ENCODE measurements at regions not wholly inside any gene's neighbourhood (a gene's known extent, or its start where the extent isn't known, plus 50 kb on each side); places are given as distances from the start of the nearest gene placed in this dataset.

- H3K4me3 Mint-ChIP-seq, result no peak overlapping the region
- H3K27me3 Mint-ChIP-seq, result peaks cover 9% of the 10 kb centered on the region
- no peaks in the 10 kb centered on the region for H3K36me3 Mint-ChIP-seq
- H3K9me3 Mint-ChIP-seq, result no peaks in the 10 kb centered on the region
- no peak for ATAC-seq
- no peak overlapping the region for H3K27ac Mint-ChIP-seq
- H3K4me1 Mint-ChIP-seq, result no peaks in the 10 kb centered on the region
Observed at GRCh38 chr13:106905380-106906162, 337.6 kb upstream of the ARGLU1 start.

GRCh38 chr13:106899442-106899841, 331.5 kb upstream of the ARGLU1 start:
- no peak for ATAC-seq
- H3K27me3 Mint-ChIP-seq, result no peaks in the 10 kb centered on the region
- H3K4me3 Mint-ChIP-seq, result no peak overlapping the region
- no peak overlapping the region for H3K27ac Mint-ChIP-seq
- no peaks in the 10 kb centered on the region for H3K4me1 Mint-ChIP-seq
- H3K9me3 Mint-ChIP-seq, result no peaks in the 10 kb centered on the region
- no peaks in the 10 kb centered on the region for H3K36me3 Mint-ChIP-seq

DNA sequence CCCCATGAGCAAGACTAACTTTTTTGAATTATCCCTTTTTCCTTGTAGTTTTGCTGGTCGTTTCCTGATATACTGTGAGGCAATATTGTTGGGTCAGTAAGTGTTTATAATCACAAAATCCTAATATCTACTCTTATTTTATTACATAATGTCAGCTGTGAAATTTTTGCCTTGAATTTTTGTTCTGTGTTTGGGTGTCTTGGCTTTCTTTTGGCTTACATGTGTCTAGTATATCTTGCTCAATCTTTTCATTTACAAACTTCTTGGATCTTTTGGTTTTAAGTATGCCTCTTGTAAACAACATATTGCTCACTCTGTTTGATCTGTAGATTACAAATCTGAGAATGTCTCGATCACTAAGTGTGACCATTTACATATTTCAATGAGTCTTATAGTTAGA, 330.3 kb upstream of the ARGLU1 start:
- ATAC-seq, result no peak

DNA sequence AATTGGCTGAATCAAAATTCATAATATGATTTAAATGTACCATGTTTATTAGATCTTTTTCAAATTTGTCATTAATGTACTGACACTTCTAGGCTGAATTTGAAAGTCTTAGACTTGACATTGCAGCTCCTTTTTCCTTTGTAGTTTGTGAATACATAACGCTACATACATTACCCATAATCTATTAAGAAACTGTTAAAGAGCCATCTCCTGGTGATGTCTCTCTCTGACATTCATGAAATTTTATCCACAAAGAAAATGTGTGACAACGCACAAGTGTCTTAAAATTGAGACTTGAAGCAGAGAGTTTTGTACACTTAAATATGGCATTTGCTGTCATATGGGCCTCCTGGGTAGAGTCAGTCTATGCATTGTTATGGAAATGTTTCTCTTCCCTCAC, 320.2 kb upstream of the ARGLU1 start:
- Mint-ChIP-seq H3K9me3 (peaks cover 3% of the 10 kb centered on the region), H3K27me3 (no peaks in the 10 kb centered on the region), H3K4me1 (no peaks in the 10 kb centered on the region), H3K36me3 (no peaks in the 10 kb centered on the region), H3K4me3 (no peak overlapping the region), H3K27ac (no peak overlapping the region)
- ATAC-seq, result no peak

More for the DNA sequence above, 330.3 kb upstream of the ARGLU1 start:
- Mint-ChIP-seq H3K36me3 (no peaks in the 10 kb centered on the region), H3K27ac (no peak overlapping the region), H3K9me3 (no peaks in the 10 kb centered on the region), H3K4me3 (no peak overlapping the region), H3K27me3 (no peaks in the 10 kb centered on the region), H3K4me1 (no peaks in the 10 kb centered on the region)

- Mint-ChIP-seq H3K4me1 (no peaks in the 10 kb centered on the region), H3K9me3 (peaks cover 3% of the 10 kb centered on the region), H3K27me3 (no peaks in the 10 kb centered on the region), H3K36me3 (no peaks in the 10 kb centered on the region), H3K27ac (no peak overlapping the region), H3K4me3 (no peak overlapping the region)
- ATAC-seq, result no peak
Observed at GRCh38 chr13:106887686-106888085, 319.7 kb upstream of the ARGLU1 start.

DNA sequence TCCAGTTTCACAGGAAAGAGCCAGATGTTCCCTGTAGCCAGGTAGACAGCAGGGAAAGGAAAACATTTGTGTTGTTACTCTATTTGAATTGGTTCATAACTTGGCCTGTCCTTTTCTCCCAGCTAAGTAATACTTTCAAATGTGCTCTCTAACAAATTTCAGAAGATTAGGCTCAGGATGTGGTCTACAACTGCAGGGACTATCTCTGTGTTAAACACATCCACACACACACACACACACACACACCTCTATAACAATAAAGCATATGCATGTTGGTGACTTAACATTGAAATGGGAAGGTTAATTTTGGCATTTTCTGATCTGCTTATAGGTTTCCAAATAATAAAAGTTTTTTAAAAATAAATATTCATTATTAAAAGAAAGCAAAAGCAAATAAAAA, 316.0 kb upstream of the ARGLU1 start:
- Mint-ChIP-seq H3K27ac (no peak overlapping the region), H3K4me1 (no peaks in the 10 kb centered on the region), H3K36me3 (no peaks in the 10 kb centered on the region), H3K27me3 (no peaks in the 10 kb centered on the region), H3K4me3 (no peak overlapping the region), H3K9me3 (peaks cover 3% of the 10 kb centered on the region)
- ATAC-seq, result no peak

GRCh38 chr13:106882246-106882645, 314.3 kb upstream of the ARGLU1 start:
- Mint-ChIP-seq H3K27ac (no peak overlapping the region), H3K4me1 (no peaks in the 10 kb centered on the region), H3K27me3 (no peaks in the 10 kb centered on the region), H3K4me3 (no peak overlapping the region), H3K36me3 (no peaks in the 10 kb centered on the region), H3K9me3 (no peaks in the 10 kb centered on the region)
- no peak for ATAC-seq

GRCh38 chr13:106879806-106880205, 311.9 kb upstream of the ARGLU1 start:
- Mint-ChIP-seq H3K27me3 (no peaks in the 10 kb centered on the region), H3K4me3 (no peak overlapping the region), H3K4me1 (no peaks in the 10 kb centered on the region), H3K27ac (no peak overlapping the region), H3K9me3 (no peaks in the 10 kb centered on the region), H3K36me3 (no peaks in the 10 kb centered on the region)
- no peak for ATAC-seq

DNA sequence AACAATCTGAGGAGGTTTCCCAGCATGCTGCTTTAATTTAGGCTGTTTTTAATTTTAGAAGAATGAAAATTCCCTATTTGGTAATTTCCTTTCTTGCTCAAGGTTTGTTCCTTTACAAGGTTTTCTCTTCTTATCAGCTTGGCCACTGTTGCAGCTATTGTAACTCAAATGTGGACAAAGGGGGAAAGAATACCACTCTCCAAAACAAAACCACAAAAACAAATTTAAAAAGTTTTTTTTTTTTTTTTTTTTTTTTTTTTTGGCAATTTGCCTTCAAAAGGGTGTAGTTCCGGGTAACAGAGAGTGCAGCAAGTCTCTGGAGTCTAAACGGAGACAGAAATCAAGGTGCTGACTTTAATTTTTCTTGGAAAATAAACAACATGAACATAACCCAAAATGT, 306.4 kb upstream of the ARGLU1 start:
- Mint-ChIP-seq H3K4me1 (no peaks in the 10 kb centered on the region), H3K36me3 (no peaks in the 10 kb centered on the region), H3K27ac (no peak overlapping the region), H3K27me3 (no peaks in the 10 kb centered on the region), H3K4me3 (no peak overlapping the region), H3K9me3 (peaks cover 3% of the 10 kb centered on the region)
- no peak for ATAC-seq

GRCh38 chr13:106873810-106874209, 305.9 kb upstream of the ARGLU1 start:
- Mint-ChIP-seq H3K9me3 (peaks cover 3% of the 10 kb centered on the region), H3K36me3 (no peaks in the 10 kb centered on the region), H3K27ac (no peak overlapping the region), H3K4me1 (no peaks in the 10 kb centered on the region), H3K27me3 (no peaks in the 10 kb centered on the region), H3K4me3 (no peak overlapping the region)
- no peak for ATAC-seq

- H3K4me1 Mint-ChIP-seq, result no peaks in the 10 kb centered on the region
- peaks cover 9% of the 10 kb centered on the region for H3K27me3 Mint-ChIP-seq
- no peak overlapping the region for H3K4me3 Mint-ChIP-seq
- H3K27ac Mint-ChIP-seq, result no peak overlapping the region
- peaks cover 3% of the 10 kb centered on the region for H3K9me3 Mint-ChIP-seq
- ATAC-seq, result no peak
- no peaks in the 10 kb centered on the region for H3K36me3 Mint-ChIP-seq
Observed at GRCh38 chr13:106867249-106867648, 299.3 kb upstream of the ARGLU1 start.

DNA sequence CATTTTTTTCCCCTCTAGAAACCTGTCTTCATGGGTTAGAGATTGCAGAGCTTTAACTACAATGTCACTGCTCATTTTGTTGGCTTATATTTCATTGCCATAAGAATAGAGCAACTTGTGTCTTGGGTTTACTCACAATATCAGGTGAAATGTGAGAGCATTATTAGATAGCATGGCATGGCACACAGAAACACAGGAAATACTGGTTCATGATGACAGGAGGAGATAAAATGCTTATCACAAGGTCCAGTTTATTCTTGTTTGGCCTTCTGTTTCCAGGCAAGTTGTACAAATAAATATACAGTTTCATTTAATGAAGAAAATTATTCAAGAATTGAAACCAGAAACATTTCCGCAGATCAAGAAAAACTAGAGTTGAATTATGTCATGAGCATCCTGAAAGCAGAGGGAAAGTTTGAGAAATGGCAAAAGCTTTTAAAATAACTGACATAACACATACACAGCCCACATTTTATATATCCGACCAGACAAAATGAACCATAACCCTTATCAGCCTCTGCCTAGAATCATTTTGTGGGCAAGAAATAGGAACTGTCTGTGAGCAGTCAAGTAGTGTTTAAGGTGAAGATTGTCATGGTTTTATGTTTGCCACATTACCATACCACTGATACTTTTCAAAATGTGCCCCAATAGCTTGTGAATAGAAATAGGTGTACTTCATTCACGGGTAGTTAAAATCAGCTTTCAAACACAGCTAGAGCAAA, 297.9 kb upstream of the ARGLU1 start:
- Mint-ChIP-seq H3K36me3 (no peaks in the 10 kb centered on the region), H3K27me3 (peaks cover 9% of the 10 kb centered on the region), H3K9me3 (peaks cover 3% of the 10 kb centered on the region), H3K27ac (no peak overlapping the region), H3K4me1 (no peaks in the 10 kb centered on the region), H3K4me3 (no peak overlapping the region)
- no peak for ATAC-seq

DNA sequence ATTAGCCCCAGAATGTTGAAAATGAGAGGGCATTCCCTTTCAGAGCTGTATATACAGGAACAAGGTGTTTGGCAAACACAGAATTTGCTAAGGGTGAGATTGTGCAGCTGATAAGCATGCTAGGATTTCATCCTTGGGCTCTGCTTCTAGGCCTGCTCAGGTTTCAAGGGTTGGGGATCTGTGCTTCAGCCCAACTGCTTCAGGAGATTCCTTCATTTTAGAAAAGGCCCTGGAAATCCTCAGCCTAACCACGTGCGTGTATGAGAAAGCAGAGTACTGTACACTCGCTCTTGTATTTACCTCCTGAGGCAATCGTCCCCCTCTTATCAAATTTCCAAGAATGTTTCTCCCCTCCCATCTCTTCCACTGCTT, 291.6 kb upstream of the ARGLU1 start:
- H3K27ac Mint-ChIP-seq, result no peak overlapping the region
- no peaks in the 10 kb centered on the region for H3K4me1 Mint-ChIP-seq
- no peak for ATAC-seq
- H3K9me3 Mint-ChIP-seq, result no peaks in the 10 kb centered on the region
- H3K4me3 Mint-ChIP-seq, result no peak overlapping the region
- no peaks in the 10 kb centered on the region for H3K27me3 Mint-ChIP-seq
- H3K36me3 Mint-ChIP-seq, result no peaks in the 10 kb centered on the region

DNA sequence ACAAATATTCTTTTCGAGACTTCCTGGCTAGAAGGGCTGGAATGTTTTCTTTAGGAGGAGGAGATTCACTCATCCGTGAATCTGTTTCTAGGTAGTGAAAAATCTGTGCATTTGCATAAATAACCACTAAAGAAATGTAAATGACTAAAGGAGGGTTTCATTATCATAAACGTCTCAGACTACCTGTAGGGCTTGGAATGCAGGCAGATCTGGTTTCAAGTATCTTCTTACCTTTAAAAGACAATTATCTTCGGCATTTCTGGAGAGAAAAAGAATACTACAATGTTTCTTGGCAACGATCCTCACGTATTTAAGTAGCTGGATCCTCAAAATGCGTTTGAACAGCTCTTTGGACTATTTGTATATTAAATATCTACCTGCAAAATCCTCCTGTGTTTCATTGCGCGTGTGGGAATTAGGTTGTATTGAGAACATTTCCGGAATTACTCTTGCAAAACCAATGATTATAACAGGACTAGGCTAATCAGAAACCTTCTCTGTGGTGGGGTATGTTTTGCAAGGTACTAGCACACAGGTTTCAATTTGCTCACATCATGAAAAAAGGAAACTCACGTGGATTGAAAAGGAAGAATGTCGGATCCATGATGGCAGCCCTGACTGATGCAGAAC, 291.1 kb upstream of the ARGLU1 start:
- no peak for ATAC-seq
- H3K4me3 Mint-ChIP-seq, result no peak overlapping the region
- no peaks in the 10 kb centered on the region for H3K27me3 Mint-ChIP-seq
- H3K36me3 Mint-ChIP-seq, result no peaks in the 10 kb centered on the region
- no peak overlapping the region for H3K27ac Mint-ChIP-seq
- no peaks in the 10 kb centered on the region for H3K4me1 Mint-ChIP-seq
- H3K9me3 Mint-ChIP-seq, result no peaks in the 10 kb centered on the region

- Mint-ChIP-seq H3K27ac (no peak overlapping the region), H3K4me1 (no peaks in the 10 kb centered on the region), H3K36me3 (no peaks in the 10 kb centered on the region), H3K4me3 (no peak overlapping the region), H3K9me3 (no peaks in the 10 kb centered on the region), H3K27me3 (no peaks in the 10 kb centered on the region)
- ATAC-seq, result no peak
Observed at GRCh38 chr13:106852436-106852835, 284.5 kb upstream of the ARGLU1 start.
